Activated CD4-positive, CD25-positive, alpha-beta regulatory T cell treated with anti-CD3 and anti-CD28 coated beads, Interleukin-2, amount 50 U/mL, for 24 hours (primary cell): ENCODE measurements at regions not wholly inside any gene's neighbourhood (a gene's known extent, or its start where the extent isn't known, plus 50 kb on each side); places are given as distances from the start of the nearest gene placed in this dataset.
A peak's percentile ranks its signal among the peaks of the same experiment; 100 is the strongest.

Source experiments
- ATAC-seq, 2 donors: fragments of 150-1000 bp; cut with Tn5 transposase; one replicate each; pipeline ENCODE4 v1.10.0; 2021; ENCODE audit warnings: mild to moderate bottlenecking in 1 of 2, moderate library complexity in 1 of 2

DNA sequence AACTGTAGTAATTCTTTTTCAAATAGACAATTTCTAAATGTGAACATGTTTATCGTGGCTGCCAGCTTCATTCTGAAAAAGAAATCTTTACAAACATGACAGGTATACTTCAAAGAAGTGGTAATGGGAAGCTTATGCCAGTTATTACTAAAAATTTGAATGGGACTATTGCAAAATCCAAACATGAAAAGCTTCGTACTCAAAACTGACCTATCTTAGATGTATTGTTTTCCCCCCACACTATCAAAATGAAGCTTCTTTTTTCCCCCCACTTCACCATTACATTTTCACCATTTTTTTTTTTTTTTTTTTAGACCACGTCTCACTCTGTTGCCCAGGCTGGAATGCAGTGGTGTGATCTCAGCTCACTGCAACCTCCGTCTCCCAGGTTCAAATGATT lies 50.4 kb upstream of the SERTAD2 start:
- ATAC-seq: no peak

DNA sequence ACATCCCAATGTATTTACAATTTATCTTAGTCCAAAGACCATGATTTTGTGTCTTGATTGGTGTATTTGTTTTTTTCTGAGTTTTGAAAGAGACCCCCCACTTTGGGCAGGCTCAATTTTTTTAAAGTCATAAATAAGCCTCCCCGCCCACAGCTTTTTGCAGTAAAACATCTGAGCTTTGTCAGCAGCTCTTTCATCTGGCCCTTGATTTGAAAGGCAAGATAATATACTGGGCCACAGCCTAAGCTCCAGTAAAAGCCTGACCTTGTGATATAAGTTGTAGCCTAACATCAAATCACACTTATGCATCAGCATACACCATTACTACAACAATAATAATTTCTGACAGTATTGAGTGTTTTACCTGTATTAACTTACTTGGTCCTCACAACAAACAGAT lies 51.3 kb upstream of the SERTAD2 start:
- no peak for ATAC-seq

DNA sequence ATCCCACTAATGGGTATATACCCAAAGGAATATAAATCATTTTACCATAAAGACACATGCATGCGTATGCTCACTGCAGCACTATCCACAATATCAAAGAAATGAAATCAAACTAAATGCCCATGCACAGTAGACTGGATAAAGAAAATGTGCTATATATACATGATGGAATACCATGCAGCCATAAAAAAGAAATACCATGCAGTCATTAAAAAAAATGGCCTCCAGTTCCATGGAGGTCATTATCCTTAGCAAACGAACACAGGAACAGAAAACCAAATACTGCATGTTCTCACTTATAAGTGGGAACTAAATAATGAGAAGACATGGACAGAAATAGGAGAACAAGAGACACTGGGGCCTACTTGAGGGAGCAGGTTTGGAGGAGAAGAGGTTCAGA lies 53.6 kb upstream of the SERTAD2 start:
- no peak for ATAC-seq

DNA sequence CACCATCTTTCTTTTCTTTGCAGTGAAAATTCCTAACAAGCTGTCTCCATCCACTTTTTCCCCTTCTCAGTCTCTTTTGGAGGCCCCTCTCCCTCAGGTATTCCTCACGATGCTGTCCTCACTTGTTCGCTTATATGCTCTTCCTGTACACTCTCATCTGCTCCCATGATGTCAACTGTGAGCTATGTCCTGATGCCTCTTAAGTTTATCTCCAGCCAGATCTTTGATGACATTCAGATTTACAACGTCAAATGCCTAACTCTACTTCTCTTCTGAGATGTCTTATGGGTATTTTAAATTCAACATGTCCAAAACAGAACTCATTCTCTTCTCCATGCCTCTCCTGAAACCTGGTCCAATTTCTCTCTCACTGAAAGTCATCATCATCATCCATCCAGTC lies 55.1 kb upstream of the SERTAD2 start:
- ATAC-seq: no peak

DNA sequence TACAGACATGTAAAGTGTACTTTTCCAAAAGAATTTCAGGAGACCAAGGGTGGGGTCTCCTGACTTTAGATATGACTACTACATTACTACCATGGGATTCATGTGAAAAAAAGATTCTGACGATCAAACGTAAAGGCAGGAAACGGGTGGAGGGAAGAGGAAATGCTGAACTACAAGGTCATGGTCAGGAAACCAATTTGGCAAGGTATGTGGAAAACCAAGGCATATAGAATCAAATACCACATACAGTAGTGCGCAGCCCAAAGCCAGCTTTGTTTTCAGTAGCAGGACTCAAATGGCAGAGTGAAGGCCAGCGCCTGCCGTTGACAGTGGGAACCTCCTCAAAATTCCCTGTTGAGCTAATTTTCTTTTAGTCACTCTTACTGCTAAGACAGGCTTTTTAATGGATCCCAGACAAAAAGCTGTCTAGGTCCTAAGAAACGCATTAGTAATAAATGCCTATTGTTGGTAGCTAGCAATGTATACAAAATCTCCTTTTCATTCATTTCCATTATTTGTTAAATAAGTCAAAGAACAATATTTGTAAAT lies 57.6 kb upstream of the SERTAD2 start:
- ATAC-seq: no peak

DNA sequence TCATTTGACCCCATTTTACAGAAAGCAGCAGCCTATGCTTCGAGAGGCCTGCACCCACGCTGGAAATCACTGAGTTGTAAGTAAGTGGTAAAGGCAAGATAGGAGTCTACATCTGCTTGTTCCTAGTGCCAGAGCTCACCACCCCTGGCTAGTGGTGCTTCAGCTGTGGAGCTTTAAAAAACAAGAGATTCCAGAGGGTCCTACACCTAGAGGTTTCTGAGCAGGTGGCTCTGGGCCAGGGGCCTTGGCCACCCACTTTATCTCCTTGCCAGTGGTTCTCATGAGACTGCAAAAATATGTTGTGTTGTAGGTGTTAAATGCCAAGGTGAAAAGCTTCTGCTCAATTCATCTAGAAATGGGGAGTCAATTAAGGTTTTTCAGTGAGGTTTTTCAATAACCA lies 60.0 kb upstream of the SERTAD2 start:
- ATAC-seq: no peak

DNA sequence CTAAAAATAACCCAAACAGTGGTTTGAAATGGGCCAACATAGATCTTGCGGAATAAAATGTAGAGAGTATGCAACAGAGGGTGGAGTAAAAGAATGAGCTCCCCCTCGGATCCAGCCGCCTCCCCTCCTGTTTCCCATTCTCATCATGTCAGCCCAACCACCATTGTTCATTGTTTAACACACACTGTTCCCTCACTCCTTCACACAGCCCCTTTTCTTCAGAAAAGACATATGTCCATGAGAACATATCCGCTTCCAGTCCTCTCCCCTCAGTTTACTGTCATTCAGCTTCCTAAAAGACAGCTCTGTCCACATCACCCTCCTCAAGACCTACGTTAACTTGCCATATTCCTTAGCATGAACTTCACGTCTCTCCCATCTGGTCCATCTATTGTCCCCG lies 62.9 kb upstream of the SERTAD2 start:
- no peak for ATAC-seq

DNA sequence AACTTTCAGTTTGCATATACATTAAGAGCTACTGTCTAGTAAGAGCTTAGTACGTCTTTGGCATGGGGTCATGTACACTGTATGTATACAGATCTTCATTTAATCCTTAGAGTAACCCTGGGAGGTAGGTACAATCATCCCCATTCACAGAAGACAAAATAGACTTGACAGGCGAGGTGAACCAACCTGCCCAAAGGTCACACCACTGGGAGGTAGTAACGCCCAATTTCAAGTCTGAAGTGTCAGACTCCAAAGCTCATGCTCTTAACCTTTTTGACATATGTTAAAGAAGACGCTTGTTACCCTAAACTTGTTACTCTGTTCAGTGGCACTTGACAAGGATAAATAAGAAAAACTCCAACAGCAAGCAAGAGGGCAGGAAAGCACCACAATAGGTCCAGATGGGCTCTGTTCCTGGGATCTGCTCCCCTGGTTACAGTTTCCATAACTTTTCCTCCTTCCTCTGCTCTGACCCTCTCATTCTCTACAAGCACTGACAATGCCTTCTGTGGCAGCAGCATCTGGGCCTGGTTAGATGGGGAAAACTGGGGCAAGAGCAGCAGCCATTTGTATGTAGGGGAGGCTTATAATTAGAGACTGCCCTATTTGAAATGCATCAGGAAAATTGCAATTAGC lies 64.7 kb upstream of the SERTAD2 start:
- ATAC-seq: no peak

DNA sequence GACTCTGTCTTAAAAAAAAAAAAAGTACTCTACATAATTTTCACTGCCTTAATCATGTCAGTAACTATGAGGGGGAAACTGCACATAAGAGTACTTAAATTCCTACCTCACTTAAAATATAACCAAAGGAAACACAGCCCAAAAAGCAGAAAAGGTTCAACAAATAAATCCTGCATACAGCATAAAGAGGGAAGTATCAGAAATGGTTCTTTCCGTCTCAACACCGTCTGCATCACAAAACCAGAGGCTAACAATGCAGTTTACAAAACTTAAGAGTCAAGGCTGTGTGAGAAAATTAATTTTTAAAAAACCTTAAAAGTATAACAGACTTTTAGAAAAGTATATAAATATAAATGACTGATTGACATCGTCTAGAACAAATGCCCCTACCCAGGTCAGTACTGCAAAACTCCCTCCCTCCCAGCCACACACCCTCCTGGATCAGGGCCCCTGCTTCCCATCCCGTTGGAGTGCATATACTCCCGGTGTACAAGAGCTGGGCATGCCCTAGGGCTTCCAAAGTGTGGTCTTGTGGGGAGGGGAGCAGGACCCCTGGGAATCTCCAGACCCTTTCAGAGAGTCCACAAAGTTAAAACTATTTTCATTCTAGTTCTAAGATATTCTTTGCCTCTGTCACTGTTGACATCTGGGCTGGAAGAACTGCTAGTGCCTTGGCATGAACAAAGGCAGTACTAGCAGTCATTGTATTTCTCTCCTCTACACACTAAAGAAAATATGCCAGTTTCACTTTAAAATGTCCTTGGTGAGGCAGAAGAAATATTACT lies 67.0 kb upstream of the SERTAD2 start:
- ATAC-seq: no peak

DNA sequence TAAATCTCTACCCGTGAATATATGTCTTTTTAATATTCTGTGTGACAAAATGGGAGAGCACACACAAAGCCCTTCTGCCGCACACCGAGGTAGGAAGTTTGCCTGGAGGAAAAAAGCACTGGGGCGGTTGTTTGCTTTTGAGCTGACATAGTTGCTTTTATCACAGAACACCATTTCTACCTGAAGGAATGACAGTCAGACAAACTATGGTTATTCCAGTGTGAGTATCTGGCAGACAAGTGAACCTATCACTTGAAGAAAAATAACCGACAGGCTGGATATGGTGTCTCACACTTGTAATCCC lies 67.6 kb upstream of the SERTAD2 start:
- ATAC-seq: no peak

DNA sequence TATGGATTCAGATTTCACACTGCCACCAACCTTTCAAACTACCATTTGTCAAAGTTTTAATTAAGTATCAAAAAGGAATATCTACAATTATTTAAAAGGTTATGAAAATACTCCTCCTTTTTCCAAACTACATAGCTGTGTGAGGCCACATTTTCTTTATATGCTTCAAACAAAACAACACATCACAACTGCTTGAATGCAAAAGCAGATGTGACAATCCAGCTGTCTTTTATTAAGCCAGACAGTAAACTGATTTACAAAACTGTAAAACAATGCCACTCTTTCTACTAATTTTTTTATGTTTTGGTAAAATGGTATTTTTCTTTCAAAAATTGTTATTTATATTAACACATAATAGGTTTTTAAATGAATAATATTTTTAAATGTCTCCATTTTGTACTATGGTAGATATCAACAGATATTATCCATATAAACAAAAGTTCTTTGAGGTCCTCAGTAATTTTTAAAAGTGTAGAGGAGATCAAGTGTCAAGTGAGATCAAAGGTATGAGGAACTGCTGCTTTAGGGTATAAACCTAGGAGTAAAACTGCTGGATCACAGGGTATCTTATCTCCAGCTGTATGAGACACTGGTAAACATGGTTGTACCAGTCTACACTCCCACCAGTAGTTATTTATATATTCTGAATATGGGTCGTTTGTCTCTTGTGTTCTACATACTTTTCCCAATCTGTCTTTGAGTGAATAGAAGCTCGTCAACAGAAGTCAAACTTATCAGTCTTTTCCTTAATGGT lies 68.8 kb upstream of the SERTAD2 start:
- no peak for ATAC-seq

DNA sequence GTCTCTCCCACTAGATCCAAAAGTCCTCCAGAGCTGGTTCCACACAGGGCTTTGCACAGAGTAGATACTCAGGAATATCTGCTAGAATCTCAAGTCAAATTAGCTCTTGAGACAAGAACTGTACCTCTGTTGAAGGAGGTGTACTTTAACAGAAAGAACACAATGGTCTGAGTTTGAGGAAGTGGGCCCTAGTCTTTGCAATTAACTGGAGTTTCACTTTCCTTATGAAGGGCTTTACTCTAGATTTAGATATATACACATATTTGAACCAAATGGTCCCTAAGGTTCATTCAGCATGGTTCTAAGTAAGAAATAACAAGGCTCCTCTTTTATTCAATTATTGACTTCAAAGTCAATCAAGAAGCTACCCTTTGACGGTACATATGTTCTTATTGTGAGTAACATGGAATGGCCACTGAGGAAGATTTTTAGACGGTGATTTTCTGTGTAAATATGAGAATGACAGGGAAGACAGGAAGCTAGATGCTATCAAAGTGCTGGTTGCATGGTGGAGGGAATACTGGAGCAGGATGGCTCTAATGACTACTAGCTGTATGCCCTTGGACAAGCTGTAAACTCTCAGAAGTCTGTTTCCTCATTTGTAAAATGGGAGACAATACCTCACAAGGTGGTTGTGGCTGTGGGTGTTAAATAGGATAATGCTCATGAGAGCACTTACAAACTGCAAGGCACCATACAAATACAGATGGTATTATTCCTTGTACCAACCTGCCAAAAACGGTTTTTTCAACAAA lies 73.5 kb upstream of the SERTAD2 start:
- ATAC-seq: peak; percentile 80 to 87

DNA sequence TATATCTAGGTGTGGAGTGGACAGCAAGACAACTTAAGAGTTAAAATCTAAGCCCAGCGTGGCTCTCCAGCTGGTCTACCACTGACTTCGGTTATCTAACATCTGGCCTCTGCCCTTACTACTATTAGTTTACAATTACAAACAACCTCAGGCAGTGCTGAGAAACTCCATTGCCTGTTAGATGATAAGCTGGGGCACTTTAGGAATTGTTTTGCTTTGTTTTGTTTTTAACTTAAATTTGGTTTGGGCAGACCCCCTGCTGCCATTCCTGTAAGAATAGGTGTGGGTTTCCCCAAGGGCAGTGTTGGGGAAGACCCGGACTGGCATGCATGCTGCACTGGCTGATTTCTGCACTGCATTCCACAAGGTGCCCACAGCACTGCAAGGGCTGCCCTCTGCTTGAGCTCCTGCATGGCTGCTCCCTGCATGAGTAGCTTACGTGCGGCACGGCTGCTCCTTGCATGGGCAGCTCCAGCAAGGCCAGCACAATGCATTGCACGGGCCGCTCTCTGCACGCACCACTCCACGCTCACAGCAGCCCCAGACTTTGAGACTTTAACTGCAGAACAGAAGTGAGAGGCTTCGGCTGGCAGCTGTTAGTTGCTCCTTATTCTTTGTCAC lies 74.2 kb upstream of the SERTAD2 start:
- ATAC-seq: no peak

DNA sequence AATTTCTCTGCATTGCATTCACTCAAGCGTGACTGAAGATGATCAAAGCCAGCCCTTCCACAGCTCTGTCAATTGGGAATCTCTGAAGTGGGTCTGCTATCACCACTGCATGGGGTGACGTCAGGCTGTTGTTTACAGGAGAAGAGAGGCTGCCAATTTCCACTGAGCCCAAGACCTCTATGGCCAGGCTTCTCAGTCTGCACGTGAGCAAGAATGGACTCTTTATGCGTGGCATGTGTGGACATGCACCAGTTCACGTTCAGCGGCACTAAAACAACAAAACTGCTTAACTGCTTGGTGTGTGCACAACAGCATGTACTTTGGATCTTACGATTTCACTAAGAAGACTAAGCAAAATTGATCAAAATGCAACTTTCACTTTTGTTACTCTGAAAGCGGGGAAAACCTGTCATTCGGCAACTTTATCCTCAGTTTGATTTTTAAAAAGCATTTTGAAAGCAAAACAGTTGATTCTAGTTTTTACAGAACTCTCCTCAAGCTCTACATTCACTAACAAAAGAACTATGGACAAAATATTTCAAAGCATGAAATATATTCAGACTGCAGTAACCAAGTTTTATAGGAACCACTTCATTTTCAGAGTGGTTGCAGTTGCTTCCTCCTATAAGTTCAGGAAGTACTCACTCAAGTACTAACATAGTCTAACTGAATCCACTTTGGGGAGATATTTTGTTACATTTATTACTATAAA lies 77.0 kb upstream of the SERTAD2 start:
- peak; percentile 31 to 40 for ATAC-seq

DNA sequence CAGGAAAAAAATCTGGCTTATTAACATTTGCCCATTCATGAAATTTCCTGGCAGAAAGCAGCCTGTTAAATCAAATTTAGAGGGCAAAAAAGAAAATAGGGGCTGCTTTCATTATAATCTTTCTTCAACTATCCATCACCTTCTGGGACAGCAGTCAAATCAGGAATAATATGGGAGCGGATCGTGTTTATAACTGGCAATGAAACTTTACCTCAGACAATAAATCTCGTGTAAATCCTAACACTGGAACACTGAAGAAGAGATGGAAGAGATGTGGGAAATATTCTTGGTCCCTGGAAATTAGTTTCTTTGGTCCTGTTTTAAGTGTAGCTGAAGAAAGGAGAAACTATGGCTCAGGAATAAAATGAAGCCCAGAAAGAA lies 77.5 kb upstream of the SERTAD2 start:
- no peak for ATAC-seq

DNA sequence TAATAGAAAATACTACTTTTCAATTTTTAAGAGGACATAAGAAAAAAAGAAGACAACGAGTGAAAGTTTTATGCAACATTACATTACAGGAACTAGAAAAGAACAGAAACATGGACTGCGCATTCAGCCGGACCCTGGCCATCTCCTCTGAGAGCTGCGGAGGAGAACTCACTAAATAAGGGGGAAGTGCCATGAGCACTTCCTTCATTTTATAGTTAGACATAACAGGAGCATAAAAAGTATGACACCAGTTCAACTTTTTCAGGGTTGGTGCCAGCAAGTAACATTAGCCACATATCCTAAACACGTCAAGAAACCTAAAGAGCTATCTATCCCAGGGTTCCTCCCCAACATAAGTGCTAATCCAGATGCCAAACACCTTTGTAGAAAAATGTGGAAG lies 78.0 kb upstream of the SERTAD2 start:
- no peak for ATAC-seq

DNA sequence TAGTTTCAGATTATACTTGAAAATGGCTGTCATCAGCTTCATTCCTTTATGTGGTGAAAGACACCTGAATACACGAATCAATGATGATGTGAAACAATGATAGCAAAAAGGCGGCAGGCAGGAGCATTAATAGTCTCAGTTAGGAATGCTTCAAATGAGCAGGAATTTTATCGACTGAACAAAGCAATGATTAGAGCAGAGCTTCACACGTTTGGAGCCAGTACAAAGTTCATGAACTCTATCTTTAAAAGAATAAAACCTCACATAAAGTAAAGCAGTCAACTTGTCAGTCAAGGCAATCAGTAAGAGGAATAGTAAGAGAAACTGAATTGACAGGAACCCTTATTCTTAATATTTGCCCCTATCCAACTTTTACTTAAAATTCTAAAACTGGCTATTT lies 78.4 kb upstream of the SERTAD2 start:
- no peak for ATAC-seq

DNA sequence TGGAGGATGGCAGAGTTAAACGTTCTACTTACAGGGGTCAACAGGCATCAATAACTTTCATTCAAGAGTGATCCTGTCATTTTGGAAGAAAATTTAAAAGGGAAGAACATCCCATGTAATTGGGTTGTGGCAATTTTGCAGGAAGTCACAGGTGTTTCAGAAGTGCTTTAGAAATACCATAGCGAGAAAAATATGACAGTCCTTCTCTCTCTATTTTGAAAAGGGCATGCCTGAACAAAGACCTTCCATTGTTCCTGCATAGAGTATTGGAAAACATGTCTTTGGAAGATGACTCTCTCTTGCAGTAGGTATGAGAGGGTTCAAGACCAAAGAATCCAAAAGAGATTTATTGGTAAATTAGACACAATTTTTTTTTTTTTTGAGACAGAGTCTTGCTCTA lies 81.8 kb upstream of the SERTAD2 start:
- no peak for ATAC-seq

DNA sequence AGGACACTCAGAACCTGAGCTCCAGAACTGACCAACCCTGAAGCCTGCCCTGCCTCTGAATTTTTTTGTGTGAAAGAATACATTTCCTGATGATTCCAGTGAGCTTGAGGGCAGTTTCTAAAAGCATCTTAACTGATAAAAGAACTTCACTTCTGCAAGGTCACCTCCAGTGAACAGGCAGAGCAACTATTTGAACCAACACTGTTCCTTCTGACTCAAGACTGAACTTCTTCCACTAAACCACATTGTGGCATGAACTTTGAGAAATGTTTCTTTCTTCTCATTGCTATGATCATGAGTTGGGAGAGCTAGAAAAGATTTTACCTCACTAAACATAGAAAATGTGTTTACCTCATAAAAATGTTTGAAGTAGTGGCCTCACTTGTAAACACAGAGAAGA lies 83.8 kb upstream of the SERTAD2 start:
- ATAC-seq: peak; percentile 53 to 71

DNA sequence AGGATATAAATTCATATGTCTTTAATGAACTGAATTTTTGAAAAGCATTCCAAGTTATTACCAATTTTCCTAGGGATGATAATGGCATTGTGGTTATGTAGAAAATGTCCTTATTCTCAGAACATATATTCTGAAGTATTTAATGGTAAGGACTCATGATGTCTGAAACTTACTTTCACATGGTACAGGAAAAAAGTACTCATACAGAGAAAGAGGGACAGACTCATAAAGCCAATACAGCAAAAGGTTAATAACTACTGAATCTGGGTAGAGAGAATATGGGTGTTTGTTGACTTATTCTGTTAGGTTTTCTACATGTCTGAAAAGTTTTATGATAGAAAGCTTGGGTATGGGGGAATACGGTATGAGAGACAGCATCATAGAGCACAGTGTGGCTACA lies 84.3 kb upstream of the SERTAD2 start:
- peak; percentile 66 to 67 for ATAC-seq

DNA sequence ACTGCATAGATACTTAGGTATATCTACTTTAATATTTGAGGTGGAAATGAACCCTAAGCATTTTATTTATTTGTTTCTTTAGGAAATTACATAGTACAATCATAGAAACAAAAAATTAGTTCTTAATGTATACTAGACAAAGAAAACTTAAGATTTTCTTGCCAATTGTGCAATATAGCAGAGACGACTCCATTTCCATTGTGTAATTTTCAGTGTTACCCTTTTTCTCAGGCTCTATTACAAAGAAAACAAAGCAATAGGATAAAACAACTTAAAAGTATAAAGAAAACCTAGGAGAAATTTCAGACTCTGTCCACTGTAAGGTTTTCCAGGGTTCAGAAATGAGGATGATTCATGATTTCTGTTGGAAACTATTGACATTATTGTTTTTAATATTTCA lies 89.0 kb upstream of the SERTAD2 start:
- no peak for ATAC-seq

DNA sequence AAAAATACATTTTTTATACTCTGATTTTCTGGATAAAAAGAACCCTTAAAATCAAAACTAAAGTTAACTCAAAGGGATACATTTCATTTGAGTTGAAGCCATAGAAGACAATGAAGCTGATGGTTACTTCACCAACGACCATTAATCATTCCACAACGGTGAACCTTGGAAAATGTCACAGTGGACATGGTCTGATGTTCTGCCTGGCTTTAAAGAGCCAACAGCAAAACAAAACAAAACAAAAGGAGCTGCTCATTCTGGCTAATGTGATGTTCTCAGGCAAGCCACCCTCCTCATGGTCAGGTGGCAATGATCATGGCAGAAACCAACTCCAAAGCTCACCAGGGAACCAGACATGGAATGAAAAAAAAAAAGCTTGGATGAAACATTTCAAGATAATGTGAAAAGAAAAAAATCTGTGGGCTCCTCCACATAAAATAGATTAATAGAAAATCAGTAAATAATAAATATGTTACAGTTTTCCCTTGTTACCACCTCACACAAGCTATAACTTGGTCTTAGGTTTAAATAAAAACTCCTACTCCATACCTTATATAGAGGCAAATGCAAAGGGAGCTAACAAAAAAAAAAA lies 90.1 kb upstream of the SERTAD2 start:
- no peak for ATAC-seq
